ENCODE measurements at regions not wholly inside any gene's neighbourhood (a gene's known extent, or its start where the extent isn't known, plus 50 kb on each side); places are given as distances from the start of the nearest gene placed in this dataset.

GRCh38 chr12:127268706-127269425 is 998.1 kb upstream of the TMEM132C start:
- DNase-seq (ENCODE audit: low spot score): no peak

DNA sequence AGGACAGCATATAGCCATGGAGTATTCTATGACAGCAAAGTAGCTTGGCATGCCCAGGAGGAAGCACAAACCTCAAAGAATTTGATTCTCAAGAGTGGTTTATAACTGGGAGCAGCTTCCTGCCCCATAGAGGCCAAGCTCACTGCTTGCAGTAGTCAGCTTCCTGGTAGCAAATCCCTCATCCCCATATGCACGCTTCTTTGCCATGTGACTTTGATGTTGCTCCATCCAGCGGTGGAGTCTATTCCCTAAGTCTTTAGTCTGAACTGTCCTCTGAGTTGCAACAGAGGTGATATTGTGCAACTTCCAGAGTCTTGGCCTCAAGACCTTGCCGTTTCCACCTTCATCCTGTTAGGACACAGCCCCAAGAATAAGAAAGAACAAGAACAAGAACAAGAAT is 996.8 kb upstream of the TMEM132C start:
- no peak for DNase-seq (ENCODE audit: low spot score)

DNA sequence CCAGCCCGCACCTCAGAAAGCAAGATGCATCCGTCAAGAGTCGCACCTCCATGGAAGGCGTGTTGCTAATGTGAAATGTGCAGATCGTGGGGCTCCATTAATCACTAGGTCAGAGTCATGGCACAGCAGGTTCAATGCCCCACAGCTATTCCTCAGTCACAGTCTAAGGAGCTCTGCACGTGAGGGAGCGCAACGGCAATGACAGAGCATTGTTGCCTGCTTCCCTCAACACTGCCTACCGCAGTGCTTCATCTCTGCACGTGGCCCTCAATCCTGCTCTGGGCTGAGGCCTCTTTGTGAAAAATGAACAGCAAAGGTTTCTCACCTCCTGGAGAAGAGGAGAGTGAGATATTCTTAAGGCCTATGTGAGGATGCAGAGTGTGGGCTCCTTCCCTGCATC is 995.2 kb upstream of the TMEM132C start:
- DNase-seq (ENCODE audit: low spot score): no peak

DNA sequence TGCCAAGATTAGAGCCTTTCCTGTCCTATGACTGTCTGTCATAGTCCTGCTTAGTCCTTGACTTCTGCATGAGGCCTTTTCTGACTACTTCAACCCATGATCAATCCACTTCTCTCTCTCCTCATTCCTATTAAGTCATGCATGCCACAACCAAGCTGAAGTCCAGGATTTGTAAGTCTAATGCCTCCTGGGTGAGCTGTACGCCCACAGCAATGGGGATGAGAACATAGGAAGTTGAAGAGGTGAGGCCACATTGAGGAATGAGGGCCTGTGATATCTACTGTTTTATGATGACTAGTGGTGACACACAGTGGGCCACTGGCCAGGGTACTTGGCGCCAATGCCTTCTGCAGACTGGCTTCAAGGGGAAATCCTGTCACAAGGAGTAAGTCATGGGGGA is 994.1 kb upstream of the TMEM132C start:
- no peak for DNase-seq (ENCODE audit: low spot score)

GRCh38 chr12:127273626-127274025 is 993.3 kb upstream of the TMEM132C start:
- DNase-seq (ENCODE audit: low spot score): no peak

DNA sequence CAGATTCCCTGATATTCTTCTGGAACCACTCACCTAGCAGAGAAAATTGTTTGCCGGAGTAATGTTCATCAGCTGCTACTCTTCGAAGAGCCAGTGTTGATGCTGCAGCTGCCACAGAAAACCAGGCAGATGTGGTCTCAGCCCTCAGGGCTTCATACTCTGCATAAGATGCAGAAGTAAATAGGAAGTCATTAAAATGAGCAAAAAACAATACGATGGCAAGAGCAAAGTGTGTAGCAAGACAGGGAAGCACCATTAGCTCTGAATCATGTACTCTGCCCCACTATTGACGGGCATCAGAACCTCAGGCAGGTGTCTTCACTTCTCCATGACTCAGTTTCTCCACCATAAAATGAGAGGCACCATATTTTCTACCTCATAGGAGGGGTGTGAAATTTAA is 991.6 kb upstream of the TMEM132C start:
- no peak for DNase-seq (ENCODE audit: low spot score)

DNA sequence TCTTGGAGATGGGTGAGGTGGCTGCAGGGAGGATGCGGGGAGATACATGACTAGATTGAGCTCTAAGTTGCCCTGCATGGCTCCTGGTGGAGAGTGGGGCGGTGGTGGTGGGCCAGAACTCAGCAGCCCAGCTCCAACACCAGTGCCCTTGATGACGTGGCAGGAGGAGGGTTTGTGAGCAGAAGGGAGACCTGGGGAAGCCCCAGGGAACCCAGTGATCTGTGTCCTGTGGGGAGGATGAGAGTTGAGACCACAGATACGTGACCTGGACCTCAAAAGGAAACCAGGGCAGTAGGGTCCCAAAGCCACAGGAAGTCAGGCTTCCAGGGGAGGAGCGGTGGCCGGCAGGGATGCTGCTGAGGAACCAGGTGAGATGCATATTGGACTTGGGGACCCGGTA is 989.1 kb upstream of the TMEM132C start:
- DNase-seq (ENCODE audit: low spot score): no peak

GRCh38 chr12:127278351-127278750 is 988.6 kb upstream of the TMEM132C start:
- no peak for DNase-seq (ENCODE audit: low spot score)

GRCh38 chr12:127280393-127281275 is 986.3 kb upstream of the TMEM132C start:
- DNase-seq (ENCODE audit: low spot score): no peak

GRCh38 chr12:127282786-127283565 is 984.0 kb upstream of the TMEM132C start:
- DNase-seq (ENCODE audit: low spot score): no peak

DNA sequence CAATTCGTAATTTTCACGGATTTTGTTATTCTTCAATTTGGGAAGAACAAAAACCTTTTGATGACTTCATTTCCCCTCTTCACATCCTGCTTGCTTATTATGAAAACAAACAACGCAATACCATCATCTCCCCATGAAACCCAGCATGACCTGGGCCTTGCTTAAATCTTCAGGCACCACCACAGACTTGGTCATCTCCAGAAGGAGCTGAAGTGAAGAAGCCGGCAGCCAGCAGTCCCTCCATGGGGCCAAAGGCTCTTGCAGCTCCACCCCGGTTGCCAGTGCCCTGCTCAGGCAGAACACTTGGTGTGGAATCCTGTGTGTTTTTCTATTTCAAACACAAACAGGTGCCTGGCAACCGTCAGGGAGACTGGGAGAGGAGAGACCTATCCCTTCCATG is 982.9 kb upstream of the TMEM132C start:
- peak; percentile 1 for DNase-seq (ENCODE audit: low spot score)

- DNase-seq (ENCODE audit: low spot score): peak; percentile 34
These were observed 982.0 kb upstream of the TMEM132C start for GRCh38 chr12:127284870-127285431.

DNA sequence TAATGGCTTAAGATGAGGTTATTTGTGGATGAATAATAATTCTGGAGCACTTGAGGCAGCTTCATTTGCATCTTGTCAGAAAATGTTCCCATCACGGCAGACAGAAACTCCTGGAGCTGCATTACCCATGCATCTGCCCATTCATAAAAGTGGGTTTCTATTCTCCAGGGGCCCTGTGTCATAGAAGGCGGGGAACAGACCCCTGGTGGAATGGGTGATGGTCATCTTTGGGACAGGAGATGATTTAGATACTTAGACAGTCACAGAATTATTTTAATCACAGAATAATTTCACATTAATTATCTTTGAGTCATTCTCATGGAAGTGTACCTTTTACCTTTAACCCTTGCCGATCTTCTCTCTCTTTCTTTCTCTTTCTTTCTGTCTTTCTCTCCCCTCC is 980.7 kb upstream of the TMEM132C start:
- DNase-seq (ENCODE audit: low spot score): no peak

GRCh38 chr12:127287256-127287655 is 979.7 kb upstream of the TMEM132C start:
- no peak for DNase-seq (ENCODE audit: low spot score)

- no peak for DNase-seq (ENCODE audit: low spot score)
These were observed 976.7 kb upstream of the TMEM132C start for GRCh38 chr12:127290251-127290650.

DNA sequence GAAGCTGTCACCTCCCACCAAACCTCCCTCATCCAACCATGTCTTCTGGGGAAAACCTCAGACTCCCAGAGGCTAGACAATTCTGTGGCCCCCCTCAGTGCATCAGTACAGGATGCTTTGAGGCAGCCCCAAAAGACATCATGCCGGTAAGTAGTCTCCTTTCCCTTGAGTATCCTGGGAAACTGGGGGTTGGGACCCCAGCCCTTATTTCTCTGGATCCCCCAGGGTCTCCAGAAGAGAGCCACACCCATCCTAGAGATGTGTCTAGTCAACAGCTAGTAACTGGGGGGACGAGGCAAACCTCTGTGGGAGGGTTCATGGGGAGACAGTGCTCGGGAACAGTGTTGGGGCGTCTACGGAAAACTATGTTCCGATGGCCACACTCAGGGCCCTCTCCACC is 974.2 kb upstream of the TMEM132C start:
- DNase-seq (ENCODE audit: low spot score): no peak

DNA sequence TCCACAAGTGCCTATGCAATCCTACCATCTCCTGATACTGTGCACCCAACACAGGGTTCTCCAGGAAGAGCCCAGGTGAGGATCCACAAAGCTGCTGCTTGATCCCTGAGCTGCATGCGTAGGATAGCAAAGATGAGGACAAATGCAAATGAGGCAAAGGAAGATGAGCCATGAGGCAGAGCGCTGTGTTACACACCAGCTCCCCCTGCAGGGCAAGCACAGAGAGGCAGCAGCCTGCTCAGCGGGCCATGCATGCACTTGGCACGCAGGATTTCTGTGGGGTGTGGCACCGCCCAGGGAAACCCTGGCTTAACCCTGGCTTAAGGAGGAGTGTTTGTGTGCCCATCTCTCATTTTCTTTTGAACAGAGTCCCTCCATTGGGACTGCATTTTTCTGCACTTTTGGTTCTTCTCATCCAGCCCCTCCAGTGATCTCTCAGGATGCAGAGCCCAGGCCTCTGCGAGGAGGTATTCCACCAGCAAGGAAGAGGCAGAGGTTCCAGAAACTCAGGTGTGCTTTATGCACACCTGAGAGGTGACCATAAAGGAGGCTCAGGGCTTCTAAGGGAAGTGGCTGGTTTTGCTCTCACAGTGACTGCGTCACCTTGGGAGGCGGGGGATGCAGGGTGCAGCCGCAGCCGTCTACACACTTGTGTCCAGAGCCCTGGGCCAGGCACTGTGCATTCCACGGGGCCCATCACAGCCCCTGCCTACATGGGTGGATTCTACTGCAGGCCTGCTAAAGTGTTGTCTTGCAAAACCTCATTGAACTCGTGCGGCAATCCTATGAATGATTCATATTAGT is 973.3 kb upstream of the TMEM132C start:
- peak; percentile 10 for DNase-seq (ENCODE audit: low spot score)

DNA sequence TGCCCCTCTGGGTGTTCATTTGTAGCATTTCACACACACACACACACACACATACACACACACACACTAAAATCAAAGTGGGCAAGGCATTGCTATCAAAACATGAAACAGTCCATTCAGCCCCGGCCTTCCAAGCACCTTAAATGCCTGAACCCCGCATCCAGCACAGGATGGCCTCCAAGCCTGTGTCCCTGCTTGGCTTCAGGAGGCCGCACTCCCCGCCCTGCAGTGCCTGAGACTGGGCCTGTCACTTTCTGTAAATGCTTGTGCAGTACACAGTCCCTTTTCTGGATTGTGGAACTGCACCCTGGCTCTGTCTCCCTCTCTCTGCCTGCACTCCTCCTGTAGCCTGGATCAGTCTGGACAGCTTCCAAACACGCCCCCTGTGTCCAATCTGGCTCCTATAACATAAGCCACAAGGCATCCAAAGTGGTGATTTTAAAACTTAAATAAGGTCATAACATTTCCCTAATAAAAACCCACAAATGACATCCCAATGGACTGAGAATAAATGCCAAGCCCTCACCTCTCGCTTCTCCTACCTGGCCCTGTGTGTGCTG is 972.2 kb upstream of the TMEM132C start:
- DNase-seq (ENCODE audit: low spot score): no peak

- no peak for DNase-seq (ENCODE audit: low spot score)
These were observed 971.3 kb upstream of the TMEM132C start for GRCh38 chr12:127295630-127296029.

DNA sequence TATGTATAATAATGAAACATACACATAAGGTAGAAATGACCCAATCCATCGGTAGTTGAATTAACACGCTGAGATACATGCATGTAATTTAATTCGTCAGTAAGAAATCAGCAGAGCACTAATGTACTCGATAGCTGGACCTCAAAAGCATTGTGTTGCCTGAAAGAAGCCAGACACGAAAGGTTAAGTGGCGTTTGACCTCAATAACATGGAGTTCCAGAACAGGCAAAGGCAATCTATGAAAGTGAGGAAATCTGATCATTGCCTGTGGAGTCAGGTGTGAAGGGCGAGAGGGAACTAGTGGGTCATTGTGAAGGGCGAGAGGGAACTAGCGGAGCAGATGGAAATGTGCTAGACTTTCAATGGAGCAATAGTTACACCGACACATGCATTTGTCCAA is 970.4 kb upstream of the TMEM132C start:
- DNase-seq (ENCODE audit: low spot score): no peak

DNA sequence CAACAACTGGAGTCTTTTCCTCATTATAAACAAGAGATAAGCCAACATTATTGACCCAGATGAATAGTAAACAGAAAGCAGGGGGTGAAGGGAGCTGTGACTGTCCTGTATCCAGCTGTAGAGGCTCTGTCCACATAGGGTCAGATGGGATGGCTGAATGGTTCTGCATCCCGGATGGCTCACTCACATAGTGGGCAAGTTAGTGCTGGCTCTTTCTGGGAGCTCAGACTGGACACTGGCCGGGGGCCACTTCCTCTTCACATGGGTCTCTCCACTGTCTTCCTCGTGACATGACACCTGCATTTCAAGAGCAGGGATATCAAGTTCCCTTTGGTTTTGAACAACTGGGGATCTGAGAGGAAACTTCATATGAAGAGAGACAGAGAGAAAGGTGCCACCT is 969.6 kb upstream of the TMEM132C start:
- no peak for DNase-seq (ENCODE audit: low spot score)
